Natural killer cell (primary cell): ENCODE measurements at regions not wholly inside any gene's neighbourhood (a gene's known extent, or its start where the extent isn't known, plus 50 kb on each side); places are given as distances from the start of the nearest gene placed in this dataset.
"Not testable (repeated sequence)": the region's sequence is repeated elsewhere in the genome, so short reads cannot be mapped to it uniquely, and the experiment has no call there.

Experiments used
- ATAC-seq, 3 donors: fragments of 150-1000 bp in 2 of 3; fragments of 200-7000 bp in 1 of 3; cut with Tn5 transposase; 1 replicate in 1 of 3; 2 replicates in 2 of 3; pipeline ENCODE4 v1.10.0; 2021; ENCODE audit warnings: mild to moderate bottlenecking in 2 of 3, moderate library complexity in 2 of 3
- DNase-seq, 2 donors: peaks; one replicate each; pipeline versions ENCODE4 v3.0.0 to v3.0.0-alpha.2; 2013 to 2021; ENCODE audit warnings: mixed read lengths in 1 of 2
- H3K27ac ChIP-seq: one replicate; pipeline ENCODE4 v1.5.1; 2013; ENCODE audit warnings: mild to moderate bottlenecking, low read length
- H3K27me3 ChIP-seq: one replicate; pipeline ENCODE4 v1.6.1; 2013; ENCODE audit warnings: low read length; ENCODE audit not compliant: control insufficient read depth, insufficient read depth
- H3K36me3 ChIP-seq: one replicate; pipeline ENCODE4 v1.6.1; 2013; ENCODE audit warnings: low read length; ENCODE audit not compliant: control insufficient read depth, insufficient read depth
- H3K4me1 ChIP-seq: one replicate; pipeline ENCODE4 v1.6.1; 2013; ENCODE audit warnings: low read length; ENCODE audit not compliant: control insufficient read depth, insufficient read depth
- H3K4me3 ChIP-seq: one replicate; pipeline ENCODE4 v1.5.1; 2013; ENCODE audit warnings: low read length
- H3K9me3 ChIP-seq: one replicate; pipeline ENCODE4 v1.6.1; 2013; ENCODE audit warnings: low read length; ENCODE audit not compliant: control insufficient read depth, insufficient read depth
- H3K27ac Mint-ChIP-seq, 2 donors: one replicate each; pipeline ENCODE4 v1.8.0; 2022; ENCODE audit warnings: mild to moderate bottlenecking in 2 of 2, mixed read lengths in 2 of 2, moderate library complexity in 1 of 2
- H3K27me3 Mint-ChIP-seq, 2 donors: one replicate each; pipeline ENCODE4 v1.8.0; 2022; ENCODE audit warnings: low read depth in 2 of 2, mixed read lengths in 2 of 2
- H3K36me3 Mint-ChIP-seq: one replicate; pipeline ENCODE4 v1.8.0; 2022; ENCODE audit warnings: mixed read lengths
- H3K4me1 Mint-ChIP-seq, 2 donors: one replicate each; pipeline ENCODE4 v1.8.0; 2022; ENCODE audit warnings: mixed read lengths in 2 of 2
- H3K4me3 Mint-ChIP-seq: one replicate; pipeline ENCODE4 v1.8.0; 2022; ENCODE audit warnings: mild to moderate bottlenecking, moderate library complexity, mixed read lengths
- H3K9me3 Mint-ChIP-seq, 2 donors: one replicate each; pipeline ENCODE4 v1.8.0; 2022; ENCODE audit warnings: mixed read lengths in 2 of 2
- CTCF ChIP-seq: fragments of 200-600 bp; IDR thresholded peaks from one replicate; pipeline ENCODE4 v1.8.0; 2022; ENCODE audit warnings: antibody characterized with exemption
- WGBS: methylation state at CpG from one replicate; pipeline ENCODE4 v1.1.7; 2013; ENCODE audit warnings: missing lambda C conversion rate; ENCODE audit not compliant: insufficient coverage; 5-methylcytosine and 5-hydroxymethylcytosine counted together
- intact Hi-C: fragments of 100-400 bp; cut with micrococcal nuclease; formaldehyde crosslinking; loops from one replicate; pipeline ENCODE4 v1.14.2; 2022

DNA sequence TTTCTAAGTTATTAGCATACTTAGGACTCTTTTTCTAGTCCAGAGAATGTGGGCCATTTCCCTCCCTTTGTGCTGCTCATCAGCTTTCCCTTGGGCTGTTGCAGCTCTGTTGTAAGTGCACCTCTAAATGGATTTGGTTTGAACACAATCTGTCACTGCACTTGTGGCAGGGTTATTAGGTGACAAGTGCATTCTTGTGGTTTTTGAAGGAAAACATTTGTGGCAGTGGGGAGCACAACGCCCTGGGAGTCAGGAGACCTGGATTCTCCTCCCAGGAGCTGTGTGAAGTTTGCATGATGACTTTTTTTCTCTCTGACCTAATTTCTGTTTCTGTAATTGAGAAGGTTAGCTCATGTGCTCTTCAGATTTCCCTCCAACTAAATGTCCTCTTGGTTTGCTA is 630.9 kb upstream of the FAM98A start:
- peaks cover 3 to 5% of the 10 kb centered on the region in 2 donors for H3K9me3 Mint-ChIP-seq
- H3K9me3 ChIP-seq: no peaks in the 10 kb centered on the region
- DNase-seq: no peak

GRCh38 chr2:34215174-34215573 is 616.1 kb upstream of the FAM98A start:
- no peak for TF ChIP-seq CTCF
- no peak overlapping the region for H3K27ac Mint-ChIP-seq
- no peaks in the 10 kb centered on the region for H3K36me3 Mint-ChIP-seq
- no peak for DNase-seq
- peaks cover 7 to 23% of the 10 kb centered on the region in 2 donors for H3K9me3 Mint-ChIP-seq
- no peaks in the 10 kb centered on the region for H3K4me1 Mint-ChIP-seq
- peaks cover 4% of the 10 kb centered on the region for H3K9me3 ChIP-seq
- WGBS: 86% methylated on average over 4 of the region's 4 CpGs
- no peaks in the 10 kb centered on the region for H3K4me1 ChIP-seq
- H3K27me3 ChIP-seq: no peaks in the 10 kb centered on the region
- H3K4me3 ChIP-seq: no peak overlapping the region
- no peak overlapping the region for H3K27ac ChIP-seq
- no peak overlapping the region for H3K4me3 Mint-ChIP-seq
- no peaks in the 10 kb centered on the region for H3K27me3 Mint-ChIP-seq
- intact Hi-C loops: no loop called here
- ATAC-seq: no peak
- H3K36me3 ChIP-seq: no peaks in the 10 kb centered on the region

More for the DNA sequence above, 630.9 kb upstream of the FAM98A start:
- H3K27ac ChIP-seq: no peak overlapping the region
- no peaks in the 10 kb centered on the region for H3K36me3 ChIP-seq
- no peak overlapping the region for H3K4me3 ChIP-seq
- Mint-ChIP-seq H3K36me3 (no peaks in the 10 kb centered on the region), H3K27me3 (no peaks in the 10 kb centered on the region), H3K27ac (no peak overlapping the region), H3K4me1 (no peaks in the 10 kb centered on the region), H3K4me3 (no peak overlapping the region)
- no peaks in the 10 kb centered on the region for H3K27me3 ChIP-seq
- no peaks in the 10 kb centered on the region for H3K4me1 ChIP-seq
- intact Hi-C loops: no loop called here
- WGBS: 23% methylated on average over 1 of the region's 1 CpG
- no peak for TF ChIP-seq CTCF
- no peak for ATAC-seq

GRCh38 chr2:34210382-34210781 is 611.3 kb upstream of the FAM98A start:
- H3K4me3 ChIP-seq: not testable (repeated sequence)

GRCh38 chr2:34204560-34204959 is 605.5 kb upstream of the FAM98A start:
- Histone ChIP-seq H3K36me3 (no peaks in the 10 kb centered on the region), H3K27ac (no peak overlapping the region), H3K27me3 (no peaks in the 10 kb centered on the region), H3K9me3 (peaks cover 10% of the 10 kb centered on the region), H3K4me3 (no peak overlapping the region), H3K4me1 (no peaks in the 10 kb centered on the region)
- TF ChIP-seq CTCF: no peak
- Mint-ChIP-seq H3K27me3 (no peaks in the 10 kb centered on the region), H3K4me3 (no peak overlapping the region), H3K36me3 (peaks cover 23% of the 10 kb centered on the region), H3K9me3 (peaks cover 15 to 32% of the 10 kb centered on the region in 2 donors), H3K27ac (no peak overlapping the region), H3K4me1 (no peaks in the 10 kb centered on the region)
- no peak for ATAC-seq
- intact Hi-C loops: no loop called here
- WGBS: no CpG with 5 or more reads among the region's 1 CpG
- DNase-seq: no peak

More at GRCh38 chr2:34210382-34210781, 611.3 kb upstream of the FAM98A start:
- WGBS: 86% methylated on average over 8 of the region's 8 CpGs
- Mint-ChIP-seq H3K36me3 (peaks cover 23% of the 10 kb centered on the region), H3K9me3 (peaks cover 13 to 40% of the 10 kb centered on the region in 2 donors)
- H3K36me3 ChIP-seq, H3K4me1 Mint-ChIP-seq, H3K27ac ChIP-seq, H3K4me1 ChIP-seq, H3K27me3 Mint-ChIP-seq, H3K27me3 ChIP-seq, intact Hi-C loops, ATAC-seq, H3K4me3 Mint-ChIP-seq, H3K27ac Mint-ChIP-seq: not testable (repeated sequence)
- peak in 1 of 2 donors; percentile 2 for DNase-seq
- H3K9me3 ChIP-seq: peaks cover 18% of the 10 kb centered on the region
